ENCODE measurements at regions not wholly inside any gene's neighbourhood (a gene's known extent, or its start where the extent isn't known, plus 50 kb on each side); places are given as distances from the start of the nearest gene placed in this dataset.
"Not testable (repeated sequence)": the region's sequence is repeated elsewhere in the genome, so short reads cannot be mapped to it uniquely, and the experiment has no call there.

GRCh38 chr14:65975865-65976264 lies 510.3 kb upstream of the CCDC196 start:
- Histone ChIP-seq H3K4me3 (ENCODE audit: low read depth, low read length) (no peak overlapping the region), H3K36me3 (ENCODE audit: control insufficient read depth, insufficient read depth, low read length) (no peaks in the 10 kb centered on the region), H3K27me3 (ENCODE audit: control insufficient read depth, insufficient read depth, low read length) (no peaks in the 10 kb centered on the region)
- FAIRE-seq (no peak), DNase-seq (ENCODE audit: low read depth) (no peak)
- no peak for TF ChIP-seq CTCF (IDR thresholded peaks at IDR 0.05; ENCODE audit: insufficient read depth, low read length, severe bottlenecking)

DNA sequence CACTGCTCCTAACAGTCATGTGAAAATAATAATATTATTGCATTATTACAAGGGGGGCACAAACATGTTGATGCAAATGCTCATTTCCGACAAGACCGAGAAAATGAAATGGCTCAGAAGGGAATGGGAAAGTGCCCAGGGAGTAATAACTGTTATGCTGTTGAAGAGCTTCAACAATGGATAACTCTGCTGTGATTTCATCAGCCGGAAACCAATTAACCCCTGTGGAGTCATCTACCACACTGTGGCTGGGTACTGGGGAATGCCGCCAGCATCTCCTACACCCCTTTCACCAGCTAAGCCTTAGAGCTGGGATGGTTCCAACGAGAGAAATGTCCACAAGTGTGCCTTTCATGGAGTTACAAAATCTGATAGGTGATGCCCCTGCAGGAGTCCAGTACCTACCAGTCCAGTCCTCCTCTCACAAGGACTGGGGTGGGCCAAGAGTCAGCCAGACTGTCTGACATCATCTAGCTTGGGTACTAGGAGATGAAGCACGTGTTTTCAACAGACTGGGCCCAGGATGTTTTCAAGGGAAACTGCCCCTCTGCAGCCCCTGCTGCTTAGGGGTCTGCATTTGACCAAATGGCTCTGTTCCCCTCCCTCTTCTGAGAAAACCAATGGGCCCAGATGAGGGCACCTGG lies 509.3 kb upstream of the CCDC196 start:
- no peak for DNase-seq (ENCODE audit: low read depth)
- Histone ChIP-seq H3K4me3 (ENCODE audit: low read depth, low read length) (no peak overlapping the region), H3K27me3 (ENCODE audit: control insufficient read depth, insufficient read depth, low read length) (no peaks in the 10 kb centered on the region), H3K36me3 (ENCODE audit: control insufficient read depth, insufficient read depth, low read length) (no peaks in the 10 kb centered on the region)
- TF ChIP-seq CTCF (IDR thresholded peaks at IDR 0.05; ENCODE audit: insufficient read depth, low read length, severe bottlenecking) = no peak
- FAIRE-seq = no peak

- no peak for TF ChIP-seq CTCF (IDR thresholded peaks at IDR 0.05; ENCODE audit: insufficient read depth, low read length, severe bottlenecking)
- Histone ChIP-seq H3K4me3 (ENCODE audit: low read depth, low read length) (no peak overlapping the region), H3K36me3 (ENCODE audit: control insufficient read depth, insufficient read depth, low read length) (no peaks in the 10 kb centered on the region), H3K27me3 (ENCODE audit: control insufficient read depth, insufficient read depth, low read length) (no peaks in the 10 kb centered on the region)
- FAIRE-seq (no peak), DNase-seq (ENCODE audit: low read depth) (no peak)
Observed at GRCh38 chr14:65981192-65981843, 504.9 kb upstream of the CCDC196 start.

DNA sequence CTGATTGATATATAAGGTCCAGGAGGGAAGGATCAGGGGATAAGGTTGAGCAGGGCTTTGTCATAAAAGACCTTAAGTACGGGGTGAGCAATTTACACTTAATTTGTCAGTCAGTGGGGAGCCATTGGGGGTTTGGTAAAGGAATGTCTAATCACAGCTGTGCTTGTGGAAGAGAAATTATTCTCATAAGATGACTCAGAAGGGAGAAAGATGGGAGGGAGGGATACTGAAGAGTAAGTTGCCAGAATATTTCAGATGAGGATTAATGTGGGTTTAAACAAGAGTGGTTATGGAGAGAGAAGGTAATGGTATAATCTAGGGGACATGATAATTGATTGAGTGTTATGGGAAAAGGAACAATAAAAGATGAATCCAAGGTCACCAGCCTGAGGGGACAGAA lies 500.1 kb upstream of the CCDC196 start:
- TF ChIP-seq CTCF (IDR thresholded peaks at IDR 0.05; ENCODE audit: insufficient read depth, low read length, severe bottlenecking) = no peak
- H3K4me3 ChIP-seq (ENCODE audit: low read depth, low read length) = no peak overlapping the region
- H3K36me3 ChIP-seq (ENCODE audit: control insufficient read depth, insufficient read depth, low read length) = no peaks in the 10 kb centered on the region
- DNase-seq (ENCODE audit: low read depth) (no peak), FAIRE-seq (no peak)
- H3K27me3 ChIP-seq (ENCODE audit: control insufficient read depth, insufficient read depth, low read length) = no peaks in the 10 kb centered on the region

DNA sequence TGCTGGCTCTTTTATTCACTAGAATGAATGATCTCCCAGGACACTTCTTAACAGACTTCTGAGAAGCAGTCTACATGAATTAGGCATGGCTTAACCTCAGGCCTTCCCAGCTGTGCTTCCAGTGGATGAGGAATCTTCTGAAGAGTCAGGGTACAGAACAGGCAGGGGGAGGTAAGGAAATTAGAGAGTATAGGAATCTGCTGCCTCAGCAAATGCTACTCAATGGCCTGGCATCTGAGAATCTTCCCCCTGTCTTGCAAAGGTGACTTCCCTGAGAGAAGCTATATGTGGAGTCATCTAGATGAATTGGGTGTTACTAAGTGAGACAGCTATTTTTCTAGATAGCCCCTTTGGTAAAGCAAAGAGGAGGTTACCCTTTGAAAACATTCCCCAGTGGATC lies 496.2 kb upstream of the CCDC196 start:
- FAIRE-seq (no peak), DNase-seq (ENCODE audit: low read depth) (no peak)
- TF ChIP-seq CTCF (IDR thresholded peaks at IDR 0.05; ENCODE audit: insufficient read depth, low read length, severe bottlenecking) = no peak
- no peaks in the 10 kb centered on the region for H3K36me3 ChIP-seq (ENCODE audit: control insufficient read depth, insufficient read depth, low read length)
- no peaks in the 10 kb centered on the region for H3K27me3 ChIP-seq (ENCODE audit: control insufficient read depth, insufficient read depth, low read length)
- no peak overlapping the region for H3K4me3 ChIP-seq (ENCODE audit: low read depth, low read length)

DNA sequence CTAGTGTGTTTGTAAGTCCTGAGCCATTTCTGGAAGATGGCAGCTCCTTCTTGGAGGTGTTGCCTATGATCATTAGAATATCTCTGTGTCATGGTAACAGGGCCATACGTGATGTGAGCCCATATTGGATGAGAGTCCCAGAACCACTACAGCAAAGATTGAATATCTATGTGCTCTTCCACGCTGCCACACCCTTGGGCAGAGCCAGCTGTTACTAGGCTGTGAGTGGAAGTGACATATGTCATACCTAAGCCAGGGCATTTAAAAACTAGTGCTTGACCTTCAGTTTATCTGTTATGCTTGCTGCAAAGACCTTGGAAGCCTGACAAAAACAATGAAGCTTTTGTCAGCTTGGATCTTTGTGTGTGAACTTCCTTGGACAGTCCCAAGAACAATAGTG lies 495.1 kb upstream of the CCDC196 start:
- H3K4me3 ChIP-seq (ENCODE audit: low read depth, low read length) = no peak overlapping the region
- no peak for FAIRE-seq
- DNase-seq (ENCODE audit: low read depth) = no peak
- H3K27me3 ChIP-seq (ENCODE audit: control insufficient read depth, insufficient read depth, low read length) = no peaks in the 10 kb centered on the region
- H3K36me3 ChIP-seq (ENCODE audit: control insufficient read depth, insufficient read depth, low read length) = no peaks in the 10 kb centered on the region
- TF ChIP-seq CTCF (IDR thresholded peaks at IDR 0.05; ENCODE audit: insufficient read depth, low read length, severe bottlenecking) = no peak

DNA sequence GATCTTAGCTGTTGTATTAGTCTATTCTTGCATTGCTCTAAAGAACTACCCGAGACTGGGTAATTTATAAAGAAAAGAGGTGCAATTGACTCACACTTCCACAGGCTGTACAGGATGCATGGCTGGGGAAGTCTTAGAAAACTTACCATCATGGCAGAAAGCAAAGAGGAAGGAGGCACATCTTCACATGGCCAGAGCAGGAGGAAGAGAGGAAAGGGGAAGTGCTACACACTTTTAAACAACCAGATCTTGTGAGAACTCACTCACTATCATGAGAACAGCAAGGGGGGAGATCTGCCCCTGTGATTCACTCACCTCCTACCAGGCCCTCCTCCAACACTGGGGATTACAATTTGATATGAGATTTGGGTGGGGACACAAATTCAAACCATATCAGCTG lies 494.2 kb upstream of the CCDC196 start:
- H3K4me3 ChIP-seq (ENCODE audit: low read depth, low read length); H3K36me3 ChIP-seq (ENCODE audit: control insufficient read depth, insufficient read depth, low read length); H3K27me3 ChIP-seq (ENCODE audit: control insufficient read depth, insufficient read depth, low read length); FAIRE-seq; DNase-seq (ENCODE audit: low read depth): not testable (repeated sequence)

Data from bronchial epithelial cell (primary cell).